ENCODE measurements at regions not wholly inside any gene's neighbourhood (a gene's known extent, or its start where the extent isn't known, plus 50 kb on each side); places are given as distances from the start of the nearest gene placed in this dataset.

DNA sequence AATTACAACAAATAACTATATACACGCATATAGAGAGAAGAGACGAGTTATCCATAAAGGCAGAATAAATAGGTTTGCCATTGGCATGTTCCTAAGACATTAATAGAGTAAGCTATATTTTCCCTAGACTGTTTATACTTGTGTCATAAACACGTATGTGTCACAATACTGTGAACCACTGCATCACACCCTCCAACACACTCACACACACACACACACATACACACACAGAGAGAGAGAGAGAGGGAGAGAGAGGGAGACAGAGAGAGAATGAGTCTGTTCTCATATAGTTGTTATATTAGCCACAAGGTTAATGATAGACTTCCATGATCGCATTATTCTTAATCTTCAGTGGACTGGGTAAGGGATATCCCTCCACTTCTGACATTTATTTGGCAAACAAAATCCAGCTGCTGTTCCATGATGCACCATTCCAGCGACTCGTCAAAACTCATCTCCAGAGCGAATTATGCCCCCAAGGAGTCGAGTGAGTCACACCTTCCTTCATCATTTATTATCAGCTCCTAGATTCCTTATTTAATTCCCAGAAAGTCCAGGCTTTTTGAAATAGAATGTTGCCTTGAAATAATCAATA is 82.8 kb upstream of the HIVEP1 start:
- ATAC-seq (no peak), DNase-seq (ENCODE audit: low spot score) (no peak)
- intact Hi-C loops (cut with DNase I), result no loop called here

DNA sequence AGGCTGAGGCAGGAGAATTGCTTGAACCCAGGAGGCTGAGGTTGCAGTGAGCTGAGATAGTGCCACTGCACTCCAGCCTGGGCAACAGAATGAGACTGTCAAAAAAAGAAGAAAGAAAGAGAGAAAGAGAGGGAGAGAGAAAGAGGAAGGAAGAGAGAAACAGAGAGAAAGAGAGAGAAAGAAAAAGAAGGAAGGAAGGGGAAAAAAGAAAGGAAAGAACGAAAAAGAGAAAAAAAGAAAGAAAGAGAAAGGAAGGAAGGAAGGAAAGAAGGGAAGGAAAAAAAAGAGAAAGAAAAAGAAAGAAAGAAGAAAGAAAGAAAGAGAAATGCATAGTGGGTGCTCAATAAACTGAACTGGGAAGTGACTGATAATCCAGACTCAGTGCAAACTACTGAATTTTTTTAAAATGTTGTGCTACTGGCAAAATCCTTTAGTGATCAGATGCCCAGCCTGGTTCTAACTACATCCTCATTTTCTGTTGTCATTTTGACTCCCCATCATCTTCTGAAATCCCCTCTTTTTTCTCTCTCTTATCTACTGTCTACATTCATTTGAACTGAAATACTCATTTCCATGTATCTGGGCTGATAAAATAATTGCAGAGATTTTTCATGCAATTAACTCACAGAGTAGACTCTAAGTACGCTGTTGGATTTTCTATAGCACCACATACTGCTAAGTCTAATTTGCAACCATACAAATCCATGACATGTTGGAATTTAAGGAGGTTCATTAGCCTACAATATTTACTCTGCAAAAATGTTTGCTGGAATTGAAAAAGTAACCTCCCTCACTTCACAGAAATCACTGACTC is 85.3 kb upstream of the HIVEP1 start:
- no peak for ATAC-seq
- no peak for DNase-seq (ENCODE audit: low spot score)
- intact Hi-C loops (cut with DNase I), result no loop called here

DNA sequence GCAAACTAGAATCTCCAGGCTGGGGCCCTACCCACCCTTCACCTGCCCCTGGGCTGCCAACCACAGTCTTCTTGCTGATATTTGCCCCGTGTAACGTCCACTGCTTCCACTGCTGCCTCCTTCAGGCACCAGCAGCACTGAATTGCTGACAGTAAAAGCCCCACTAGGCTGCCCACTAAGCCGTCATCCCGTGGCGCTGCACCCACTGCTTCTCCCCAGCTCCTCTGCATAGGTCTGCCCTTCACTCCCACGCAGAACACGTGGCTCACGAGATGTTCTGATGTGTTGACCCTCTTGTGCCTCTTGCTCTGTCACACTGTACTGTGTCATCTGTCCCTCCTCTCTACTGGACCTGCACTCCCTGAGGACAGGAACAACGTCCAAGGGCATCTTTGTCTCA is 86.3 kb upstream of the HIVEP1 start:
- intact Hi-C loops (cut with DNase I), result no loop called here
- ATAC-seq (no peak), DNase-seq (ENCODE audit: low spot score) (no peak)

DNA sequence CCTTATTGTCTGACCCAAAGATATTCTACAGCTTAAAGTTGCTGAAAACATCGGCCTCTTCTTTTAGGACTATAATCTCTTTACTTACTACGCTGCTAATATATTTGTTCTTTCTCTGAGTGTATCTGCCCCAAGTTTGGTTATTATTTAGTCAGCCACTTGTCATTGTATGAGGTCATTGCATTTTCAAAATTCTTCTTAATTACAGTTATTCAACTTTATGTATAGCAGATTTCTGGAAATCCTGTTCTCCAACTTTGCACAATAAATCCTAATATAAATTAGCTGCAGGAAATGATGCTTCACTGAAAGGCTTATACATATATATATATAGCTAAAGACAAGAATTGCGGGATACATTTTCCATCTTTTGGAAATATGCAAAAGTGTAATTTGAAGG is 88.5 kb upstream of the HIVEP1 start:
- no peak for ATAC-seq
- no peak for DNase-seq (ENCODE audit: low spot score)
- intact Hi-C loops (cut with DNase I), result no loop called here

DNA sequence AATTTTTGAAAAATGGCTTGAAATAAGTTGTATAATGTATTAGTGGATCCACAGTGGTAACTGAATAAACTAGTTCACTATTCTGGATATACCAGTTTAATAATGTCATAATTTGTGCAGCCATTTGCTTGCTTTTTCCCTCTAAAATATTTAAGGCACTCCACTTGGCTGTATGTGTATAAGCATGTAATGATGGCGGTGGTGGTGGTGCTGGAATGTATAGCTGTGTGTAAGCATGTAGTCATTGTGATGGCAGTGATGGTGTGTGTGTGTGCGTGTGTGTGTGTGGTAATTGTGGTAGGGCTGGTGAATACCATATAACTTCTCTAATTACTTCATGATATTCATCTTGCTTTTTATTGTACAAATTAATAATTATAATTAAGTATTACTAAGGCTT is 89.2 kb upstream of the HIVEP1 start:
- intact Hi-C loops (cut with DNase I), result no loop called here
- DNase-seq (ENCODE audit: low spot score) (no peak), ATAC-seq (no peak)

DNA sequence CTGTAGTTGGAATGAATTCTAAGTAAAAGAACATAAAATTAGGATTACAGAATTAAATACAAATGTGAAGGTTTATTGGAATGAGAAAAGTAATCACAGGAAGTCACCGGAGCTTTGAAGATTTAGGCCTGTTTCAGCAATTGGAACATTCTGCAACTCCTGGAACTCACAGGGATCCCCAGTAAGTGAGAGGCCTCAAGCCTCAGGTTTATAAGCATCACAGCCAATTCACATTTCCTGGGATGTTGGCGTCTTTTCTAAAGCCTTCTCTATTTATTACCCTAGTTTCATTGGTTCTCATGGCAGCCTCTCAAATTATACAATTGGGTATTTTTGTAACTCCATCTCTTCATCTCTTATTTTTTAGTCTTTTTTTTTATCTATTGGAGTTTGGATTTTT is 90.4 kb upstream of the HIVEP1 start:
- DNase-seq (ENCODE audit: low spot score) (no peak), ATAC-seq (no peak)
- intact Hi-C loops (cut with DNase I), result no loop called here

DNA sequence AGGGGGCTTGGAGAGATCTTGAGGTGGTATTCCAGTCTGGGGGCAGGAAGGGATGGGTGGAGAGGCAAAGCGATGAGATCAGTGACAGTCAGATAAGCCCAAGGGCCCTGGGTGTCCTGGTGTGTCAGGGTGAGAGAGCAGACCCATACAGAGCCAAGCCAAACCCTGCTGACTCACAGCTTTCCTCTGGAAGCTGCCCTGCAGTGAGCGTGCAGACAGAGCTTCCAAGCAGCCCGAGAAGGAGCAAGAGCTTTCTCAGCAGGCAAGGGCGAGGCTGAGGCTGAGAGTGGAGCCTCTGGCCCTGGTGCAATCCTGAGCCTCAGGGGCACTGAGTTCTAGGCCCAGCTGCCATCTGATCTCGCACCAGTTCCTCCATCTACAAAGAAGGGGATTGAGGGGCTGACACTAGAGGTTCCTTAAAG is 91.1 kb upstream of the HIVEP1 start:
- intact Hi-C loops (cut with DNase I), result no loop called here
- no peak for DNase-seq (ENCODE audit: low spot score)
- ATAC-seq, result peak; percentile 87

DNA sequence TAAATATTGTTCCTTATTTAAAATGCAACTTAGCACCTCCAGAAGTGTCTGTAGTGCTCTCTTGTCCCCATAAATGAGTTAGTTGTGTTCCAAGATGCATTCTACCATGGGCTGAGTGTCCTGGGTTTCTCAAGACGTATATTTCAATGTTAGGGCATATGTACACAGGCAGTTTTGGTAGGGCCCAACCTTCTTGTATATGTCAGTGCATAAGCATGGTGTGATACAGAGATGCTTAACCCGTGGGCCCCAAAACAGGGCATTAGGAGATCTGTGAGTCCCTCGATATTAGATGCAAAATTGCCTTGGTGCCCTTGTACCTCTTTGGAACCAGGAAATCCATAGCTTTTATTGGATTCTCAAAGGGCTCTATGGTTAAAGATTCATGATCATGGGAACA is 91.5 kb upstream of the HIVEP1 start:
- intact Hi-C loops (cut with DNase I), result no loop called here
- ATAC-seq, result no peak
- no peak for DNase-seq (ENCODE audit: low spot score)

DNA sequence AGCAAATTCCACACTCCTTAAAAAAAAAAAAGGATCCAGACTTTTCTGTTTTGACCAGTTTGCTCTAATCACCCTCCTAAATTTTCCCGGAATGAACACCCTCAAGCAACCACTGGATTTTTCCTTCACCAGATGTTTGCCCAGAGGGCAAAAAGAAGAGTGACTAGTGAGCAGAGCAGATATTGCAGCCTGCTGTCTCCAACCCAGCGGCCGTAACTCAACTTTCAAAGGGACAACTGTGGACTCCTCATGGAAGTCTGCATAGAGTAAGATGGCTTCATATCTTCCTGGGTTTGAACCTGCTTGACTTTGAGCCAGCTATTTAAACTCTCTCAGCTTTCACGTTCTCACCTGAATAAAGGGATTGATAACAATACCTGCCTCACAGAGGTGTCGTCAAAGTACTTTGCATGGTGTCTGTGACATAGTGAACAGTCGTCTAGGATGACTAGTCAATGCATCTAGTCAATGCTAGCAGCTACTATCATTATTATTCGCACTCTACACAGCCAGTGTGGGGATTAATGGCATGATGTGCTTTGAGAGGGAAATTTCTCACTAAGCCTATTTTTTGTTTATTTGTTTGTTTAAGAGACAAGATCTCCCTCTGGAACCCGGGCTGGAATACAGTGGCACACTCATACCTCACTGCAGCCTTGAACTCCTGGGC is 92.2 kb upstream of the HIVEP1 start:
- no peak for ATAC-seq
- DNase-seq (ENCODE audit: low spot score), result no peak
- intact Hi-C loops (cut with DNase I), result no loop called here

DNA sequence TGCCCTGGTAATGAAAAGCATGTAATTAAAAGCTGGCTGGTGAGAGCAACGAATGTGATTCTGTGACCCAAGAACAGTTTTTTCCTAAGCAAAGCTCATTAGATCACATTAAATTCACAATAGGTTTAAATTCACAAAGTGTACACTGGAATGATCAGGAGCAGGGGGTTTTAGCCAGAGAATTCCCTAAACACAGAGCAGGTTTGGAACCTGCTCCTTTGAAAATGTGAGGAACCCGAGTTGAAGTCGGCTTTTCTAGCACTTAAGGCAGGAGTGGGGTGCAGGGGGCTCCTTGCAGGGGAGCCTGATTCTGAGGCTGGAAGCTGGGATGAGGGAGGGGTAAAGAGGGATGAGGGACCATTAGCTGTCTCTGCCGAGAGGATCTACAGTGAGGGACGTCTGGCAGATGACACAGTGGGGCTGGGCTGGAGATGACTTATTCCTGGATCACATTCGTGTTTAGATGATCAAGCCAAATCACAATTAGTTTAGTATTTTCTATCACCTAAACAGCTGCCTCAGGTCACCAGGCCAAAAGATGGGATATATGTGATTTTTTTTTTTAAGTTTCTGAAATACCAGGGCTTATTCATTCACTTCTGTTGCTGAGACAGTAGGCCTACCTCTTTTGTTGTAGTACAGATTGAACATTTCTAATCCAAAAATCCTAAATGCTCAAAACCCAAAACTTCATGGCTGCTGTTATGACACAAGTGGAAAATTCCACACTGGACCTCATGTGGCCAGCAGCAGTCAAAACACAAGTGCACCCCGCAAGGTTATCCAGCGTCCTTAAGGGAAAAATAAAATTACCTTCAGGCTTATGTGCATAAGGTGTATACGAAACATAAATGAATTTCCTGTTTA is 93.1 kb upstream of the HIVEP1 start:
- no peak for ATAC-seq
- no peak for DNase-seq (ENCODE audit: low spot score)
- intact Hi-C loops (cut with DNase I), result no loop called here

DNA sequence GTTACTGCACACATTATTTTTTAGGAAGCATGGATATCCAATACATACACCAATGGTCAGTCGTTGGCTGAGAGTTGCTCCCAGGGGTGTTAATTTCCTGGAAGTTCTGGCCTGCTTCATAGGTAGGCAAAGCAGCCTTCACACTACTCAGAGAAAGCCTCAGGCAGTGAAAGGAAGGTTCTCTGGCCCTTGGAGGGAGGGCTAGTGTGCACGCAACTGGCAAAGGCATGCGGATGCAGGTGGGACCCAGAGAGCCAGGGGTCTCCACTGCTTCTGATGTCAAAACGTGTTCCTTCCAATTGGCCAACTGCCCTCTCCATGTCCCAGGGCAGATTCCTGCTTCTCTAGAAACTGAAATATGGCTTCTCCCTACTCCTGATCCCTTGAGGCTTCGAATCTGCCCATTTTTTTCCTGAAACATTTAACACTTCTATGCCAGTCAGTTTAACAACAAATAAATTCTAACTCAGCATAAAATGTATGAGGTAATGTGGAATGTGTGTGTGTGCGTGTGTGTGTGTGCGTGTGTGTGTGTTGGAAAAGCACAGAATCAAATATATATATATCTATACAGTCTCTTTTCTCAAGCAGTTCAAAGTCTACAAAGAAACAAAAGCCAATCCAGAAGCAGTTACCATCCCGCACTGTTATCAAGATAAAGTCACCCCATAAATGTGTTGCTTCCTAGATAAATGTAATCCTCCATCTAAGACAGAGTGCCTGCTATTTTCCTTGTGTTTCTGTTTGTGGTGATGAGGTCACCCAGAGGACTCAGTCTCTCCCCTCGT is 94.0 kb upstream of the HIVEP1 start:
- ATAC-seq (peak; percentile 75), DNase-seq (ENCODE audit: low spot score) (no peak)
- intact Hi-C loops (cut with DNase I), result no loop called here

DNA sequence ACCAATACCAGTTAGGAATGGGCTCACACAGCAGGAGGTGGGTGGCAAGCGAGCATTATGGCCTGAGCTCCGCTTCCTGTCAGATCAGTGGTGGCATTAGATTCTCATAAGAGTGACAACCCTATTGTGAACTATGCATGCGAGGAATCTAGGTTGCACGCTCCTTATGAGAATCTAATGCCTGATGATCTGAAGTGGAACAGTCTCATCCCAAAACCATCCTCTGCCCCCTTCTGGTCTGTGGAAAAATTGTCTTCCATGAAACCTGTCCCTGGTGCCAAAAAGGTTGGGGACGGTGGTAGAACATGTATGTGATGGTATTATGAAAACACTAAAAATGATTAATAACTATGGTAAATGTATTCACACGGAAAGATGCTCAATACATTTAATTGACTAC is 99.7 kb upstream of the HIVEP1 start:
- intact Hi-C loops (cut with DNase I), result no loop called here
- DNase-seq (ENCODE audit: low spot score) (no peak), ATAC-seq (no peak)

DNA sequence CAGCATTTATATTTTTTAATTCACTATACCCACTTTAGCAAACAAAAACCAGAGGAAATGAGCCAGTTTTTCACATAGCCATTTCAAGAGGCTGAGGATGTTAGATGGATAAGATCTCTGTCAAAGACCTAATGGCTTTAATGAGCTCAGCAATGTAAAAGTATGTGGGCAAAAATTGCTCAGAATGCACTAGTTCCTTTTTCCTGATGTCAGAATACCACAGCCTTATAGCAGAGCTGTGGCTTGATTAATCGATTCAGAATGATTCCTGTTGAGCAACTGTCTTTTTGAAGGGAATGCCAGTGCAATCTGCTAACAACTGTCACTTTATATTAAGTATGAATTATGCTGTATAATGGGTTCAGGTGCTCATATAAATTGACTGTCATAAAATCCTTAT is 100.6 kb upstream of the HIVEP1 start:
- intact Hi-C loops (cut with DNase I), result no loop called here
- no peak for ATAC-seq
- DNase-seq (ENCODE audit: low spot score), result no peak

DNA sequence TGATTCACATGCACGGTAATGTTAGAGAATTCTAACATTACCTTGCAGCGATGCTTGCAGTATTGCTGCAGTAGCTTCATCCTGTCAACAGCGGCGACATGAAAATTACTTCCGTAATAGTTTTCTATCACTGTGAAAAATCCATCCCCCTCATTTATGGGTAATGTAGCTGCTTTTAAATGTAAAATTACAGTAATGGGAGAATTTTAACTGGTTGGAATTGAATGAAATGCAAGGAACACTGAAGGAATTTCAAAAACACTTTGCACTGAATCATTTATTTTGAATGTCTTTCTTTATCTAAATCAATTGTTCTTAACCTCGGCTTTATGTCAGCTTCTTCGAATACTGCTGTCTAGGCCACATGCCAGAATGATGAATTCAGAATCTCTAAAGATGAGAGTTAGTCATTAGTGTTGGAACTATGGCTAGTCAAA is 102.4 kb upstream of the HIVEP1 start:
- ATAC-seq, result no peak
- DNase-seq (ENCODE audit: low spot score), result no peak
- intact Hi-C loops (cut with DNase I), result no loop called here

DNA sequence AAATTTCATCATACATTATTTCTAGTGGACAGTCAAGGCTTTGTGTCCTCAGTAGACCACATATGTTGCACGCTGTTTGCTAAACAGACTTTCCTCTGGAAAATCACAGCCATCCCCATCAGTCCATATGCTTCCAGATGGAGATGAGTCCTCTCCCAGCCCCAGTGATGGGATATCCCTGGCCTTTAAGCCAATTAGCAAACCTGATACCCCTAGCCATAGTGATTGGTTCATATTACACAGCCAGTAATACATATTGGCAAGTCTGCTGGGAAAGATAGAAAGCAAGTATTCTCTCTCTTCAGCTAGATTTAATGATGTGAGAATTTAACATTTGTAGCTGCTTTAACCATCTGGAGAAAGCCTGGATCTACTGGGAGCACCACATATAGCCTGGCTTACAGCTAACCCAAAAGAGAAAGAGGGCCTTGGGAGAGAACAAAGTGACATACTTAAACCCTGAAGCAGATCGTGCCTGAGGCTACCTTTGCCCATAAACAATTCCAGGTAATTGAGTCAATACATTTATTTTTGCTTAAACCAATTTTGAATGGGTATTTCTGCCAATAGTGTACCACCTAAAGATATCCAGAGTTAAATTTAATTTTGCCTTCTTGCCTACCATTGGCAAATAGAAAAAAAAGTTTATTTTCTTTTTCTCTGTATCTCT is 103.5 kb upstream of the HIVEP1 start:
- ATAC-seq (no peak), DNase-seq (ENCODE audit: low spot score) (no peak)
- intact Hi-C loops (cut with DNase I), result no loop called here

DNA sequence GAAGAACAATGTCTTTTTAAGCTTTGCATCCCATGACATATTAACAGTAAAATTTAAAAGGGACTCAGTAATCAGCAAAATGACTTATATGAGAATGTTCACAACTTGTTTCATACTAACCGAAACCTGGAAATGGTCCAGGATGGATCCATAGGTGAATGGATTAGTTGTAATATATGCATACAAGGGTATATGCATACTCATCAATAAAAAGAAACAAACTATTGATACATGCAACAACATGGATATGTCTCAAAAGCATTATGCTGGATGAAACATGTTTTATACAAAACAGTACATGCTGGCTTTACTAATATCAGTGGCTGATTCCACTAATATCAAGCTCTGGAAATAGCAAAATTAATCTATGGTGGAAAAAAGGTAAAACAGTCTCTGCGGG is 108.5 kb upstream of the HIVEP1 start:
- DNase-seq (ENCODE audit: low spot score), result no peak
- intact Hi-C loops (cut with DNase I), result no loop called here
- no peak for ATAC-seq

DNA sequence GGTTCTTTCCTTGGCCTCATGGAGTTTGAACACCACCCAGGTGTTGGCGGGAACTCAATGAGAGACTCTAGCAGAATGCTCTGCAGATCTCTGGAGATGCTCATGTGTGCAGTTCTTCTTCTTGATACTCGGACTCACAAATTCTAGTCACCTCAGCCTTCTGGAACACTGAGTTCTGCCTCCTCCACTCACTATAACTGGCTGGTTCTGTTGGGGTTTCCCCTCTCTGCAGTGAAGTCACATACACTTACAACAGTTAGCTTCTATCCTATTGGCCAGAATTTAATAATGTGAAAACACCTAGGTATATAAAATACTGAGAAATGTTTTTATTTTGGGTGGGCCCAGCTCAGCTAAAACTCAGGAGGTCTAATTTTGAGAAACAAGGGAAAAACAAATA is 109.6 kb upstream of the HIVEP1 start:
- DNase-seq (ENCODE audit: low spot score) (no peak), ATAC-seq (no peak)
- intact Hi-C loops (cut with DNase I), result no loop called here
